ENCODE measurements at regions not wholly inside any gene's neighbourhood (a gene's known extent, or its start where the extent isn't known, plus 50 kb on each side); places are given as distances from the start of the nearest gene placed in this dataset.

DNA sequence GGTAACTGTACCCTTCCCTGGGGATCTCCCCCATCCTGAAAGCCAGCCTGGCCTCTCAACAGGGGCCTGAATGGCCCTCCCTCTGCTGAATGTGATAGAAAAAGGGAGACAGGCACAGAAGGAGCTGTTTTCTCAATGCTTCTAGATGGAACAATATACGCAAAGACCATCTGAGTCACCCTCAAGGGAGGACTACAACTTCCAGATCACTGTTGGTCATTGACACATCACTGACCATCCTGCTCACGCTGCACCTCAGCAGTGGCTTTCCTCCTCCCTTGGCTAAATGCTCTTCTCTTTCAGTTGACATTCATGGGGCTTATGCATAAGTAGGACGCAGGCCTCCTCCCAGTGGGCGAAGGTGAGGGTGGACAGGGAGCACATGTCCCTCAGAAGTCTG is 112.2 kb upstream of the SHB start:
- no peak for TF ChIP-seq CTCF (conservative IDR thresholded peaks at IDR 0.05; ENCODE audit: low read length)
- no peak for TF ChIP-seq EZH2phosphoT487 (IDR thresholded peaks at IDR 0.05; ENCODE audit: borderline replicate concordance)

Measured in Loucy (cell line).